GM18519 (cell line): ENCODE measurements at regions not wholly inside any gene's neighbourhood (a gene's known extent, or its start where the extent isn't known, plus 50 kb on each side); places are given as distances from the start of the nearest gene placed in this dataset.

ENCODE experiments used
- ATAC-seq: cut with Tn5 transposase; IDR thresholded peaks from one replicate; pipeline ENCODE4 v1.9.1; 2021; ENCODE audit warnings: mild to moderate bottlenecking, moderate library complexity; ENCODE audit not compliant: unreplicated experiment, low FRiP score

- ATAC-seq: no peak
Measured at GRCh38 chr7:68537774-68538071, 1060.6 kb upstream of the AUTS2 start.

GRCh38 chr7:68542831-68543230 lies 1055.4 kb upstream of the AUTS2 start:
- no peak for ATAC-seq

- no peak for ATAC-seq
Measured at GRCh38 chr7:68544851-68545250, 1053.4 kb upstream of the AUTS2 start.

- no peak for ATAC-seq
Measured at GRCh38 chr7:68547181-68547580, 1051.1 kb upstream of the AUTS2 start.

GRCh38 chr7:68547799-68548198 lies 1050.5 kb upstream of the AUTS2 start:
- no peak for ATAC-seq

- ATAC-seq: no peak
Measured at GRCh38 chr7:68550027-68550426, 1048.2 kb upstream of the AUTS2 start.

GRCh38 chr7:68550635-68551034 lies 1047.6 kb upstream of the AUTS2 start:
- no peak for ATAC-seq

GRCh38 chr7:68556537-68556936 lies 1041.7 kb upstream of the AUTS2 start:
- ATAC-seq: no peak

GRCh38 chr7:68559518-68559917 lies 1038.8 kb upstream of the AUTS2 start:
- ATAC-seq: no peak

- ATAC-seq: no peak
Measured at GRCh38 chr7:68562323-68562899, 1035.9 kb upstream of the AUTS2 start.

GRCh38 chr7:68564306-68565135 lies 1033.8 kb upstream of the AUTS2 start:
- no peak for ATAC-seq

GRCh38 chr7:68571286-68571685 lies 1027.0 kb upstream of the AUTS2 start:
- ATAC-seq: no peak

GRCh38 chr7:68573271-68574005 lies 1024.8 kb upstream of the AUTS2 start:
- ATAC-seq: no peak

GRCh38 chr7:68576366-68576765 lies 1021.9 kb upstream of the AUTS2 start:
- ATAC-seq: no peak

GRCh38 chr7:68581417-68581816 lies 1016.9 kb upstream of the AUTS2 start:
- ATAC-seq: no peak

GRCh38 chr7:68587599-68587998 lies 1010.7 kb upstream of the AUTS2 start:
- no peak for ATAC-seq

- ATAC-seq: no peak
Measured at GRCh38 chr7:68601826-68602225, 996.4 kb upstream of the AUTS2 start.

- ATAC-seq: no peak
Measured at GRCh38 chr7:68604541-68604940, 993.7 kb upstream of the AUTS2 start.

- ATAC-seq: no peak
Measured at GRCh38 chr7:68610701-68611100, 987.6 kb upstream of the AUTS2 start.

GRCh38 chr7:68613405-68613804 lies 984.9 kb upstream of the AUTS2 start:
- ATAC-seq: no peak

- no peak for ATAC-seq
Measured at GRCh38 chr7:68613897-68614296, 984.4 kb upstream of the AUTS2 start.

- ATAC-seq: no peak
Measured at GRCh38 chr7:68619526-68619925, 978.7 kb upstream of the AUTS2 start.
